Central memory CD8-positive, alpha-beta T cell (primary cell): ENCODE measurements at regions not wholly inside any gene's neighbourhood (a gene's known extent, or its start where the extent isn't known, plus 50 kb on each side); places are given as distances from the start of the nearest gene placed in this dataset.

Experiments
- ATAC-seq: fragments of 150-1000 bp; cut with Tn5 transposase; replicated peaks from 2 replicates; pipeline ENCODE4 v1.10.0; 2022; ENCODE audit warnings: mild to moderate bottlenecking, moderate FRiP score, moderate number of reproducible peaks; ENCODE audit not compliant: poor library complexity, severe bottlenecking; ENCODE audit errors: extremely low read depth
- DNase-seq, 2 donors: peaks; one replicate each; pipeline ENCODE4 v3.0.0; 2021; ENCODE audit warnings: low spot score in 2 of 2
- H3K27ac Mint-ChIP-seq: one replicate; pipeline ENCODE4 v1.8.0; 2022; ENCODE audit warnings: low read depth, mild to moderate bottlenecking, moderate library complexity, mixed read lengths
- H3K27me3 Mint-ChIP-seq: one replicate; pipeline ENCODE4 v1.8.0; 2022; ENCODE audit warnings: mixed read lengths
- H3K36me3 Mint-ChIP-seq: one replicate; pipeline ENCODE4 v1.8.0; 2022; ENCODE audit warnings: mild to moderate bottlenecking, moderate library complexity, mixed read lengths; ENCODE audit not compliant: insufficient read depth
- H3K4me1 Mint-ChIP-seq: one replicate; pipeline ENCODE4 v1.8.0; 2022; ENCODE audit warnings: mixed read lengths
- H3K4me3 Mint-ChIP-seq: one replicate; pipeline ENCODE4 v1.8.0; 2022; ENCODE audit warnings: mild to moderate bottlenecking, moderate library complexity, mixed read lengths
- H3K9me3 Mint-ChIP-seq: one replicate; pipeline ENCODE4 v1.8.0; 2022; ENCODE audit warnings: mixed read lengths

DNA sequence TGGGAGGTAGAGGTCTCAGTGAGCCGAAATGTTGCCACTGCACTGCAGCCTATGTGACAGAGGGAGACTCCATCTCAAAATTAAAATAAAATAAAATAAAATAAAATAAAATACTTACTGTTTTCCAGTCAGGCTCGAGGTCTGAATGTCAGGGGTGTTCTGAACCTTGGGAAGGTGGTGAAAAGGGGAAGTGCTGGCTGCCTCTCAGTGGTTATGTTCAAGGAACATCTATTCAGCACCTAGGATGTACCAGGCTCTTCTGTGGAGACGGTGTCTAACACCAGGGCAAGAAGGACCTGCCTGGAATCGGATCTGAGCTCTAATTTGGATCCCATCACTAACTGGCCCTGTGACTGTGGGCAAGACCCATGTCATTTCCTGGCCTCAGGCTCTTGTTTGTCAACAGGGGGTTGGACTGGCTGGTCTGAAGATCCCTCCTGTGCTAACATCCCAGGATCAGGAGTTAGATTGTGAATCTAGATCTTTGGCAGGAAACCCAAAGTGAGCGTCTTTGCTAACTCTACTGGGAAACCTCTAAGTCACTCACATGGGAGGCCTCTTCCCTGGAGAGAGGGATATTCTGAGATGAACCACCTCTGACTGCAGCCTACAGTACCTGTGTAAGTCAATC, 63.4 kb upstream of the SIRPG start:
- no peaks in the 10 kb centered on the region for H3K9me3 Mint-ChIP-seq
- no peak overlapping the region for H3K27ac Mint-ChIP-seq
- no peak for ATAC-seq

DNA sequence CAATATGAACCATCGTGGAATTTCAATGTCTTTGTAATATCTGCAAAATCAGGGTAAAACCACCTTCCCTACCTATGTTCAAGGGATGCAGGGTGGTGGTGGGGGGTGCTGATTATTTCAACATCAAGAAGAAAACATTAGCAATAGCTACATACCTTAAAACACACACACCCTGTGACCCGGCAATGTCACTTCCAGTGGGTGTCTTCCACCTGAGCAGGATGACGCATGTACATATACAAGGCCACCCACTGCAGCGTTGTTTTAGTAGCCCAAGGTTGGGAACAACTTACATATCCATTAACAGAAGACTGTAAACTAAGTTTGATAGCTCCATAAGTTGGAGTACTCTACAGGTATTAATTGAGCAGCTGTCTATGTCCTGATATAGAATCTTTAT, 62.6 kb upstream of the SIRPG start:
- DNase-seq: no peak
- H3K4me1 Mint-ChIP-seq: no peaks in the 10 kb centered on the region
- H3K27ac Mint-ChIP-seq: no peak overlapping the region
- no peaks in the 10 kb centered on the region for H3K9me3 Mint-ChIP-seq
- H3K36me3 Mint-ChIP-seq: no peaks in the 10 kb centered on the region
- no peaks in the 10 kb centered on the region for H3K27me3 Mint-ChIP-seq
- H3K4me3 Mint-ChIP-seq: no peak overlapping the region
- no peak for ATAC-seq

More for the DNA sequence above, 63.4 kb upstream of the SIRPG start:
- Mint-ChIP-seq H3K4me1 (no peaks in the 10 kb centered on the region), H3K36me3 (no peaks in the 10 kb centered on the region), H3K4me3 (no peak overlapping the region), H3K27me3 (no peaks in the 10 kb centered on the region)
- DNase-seq: no peak

DNA sequence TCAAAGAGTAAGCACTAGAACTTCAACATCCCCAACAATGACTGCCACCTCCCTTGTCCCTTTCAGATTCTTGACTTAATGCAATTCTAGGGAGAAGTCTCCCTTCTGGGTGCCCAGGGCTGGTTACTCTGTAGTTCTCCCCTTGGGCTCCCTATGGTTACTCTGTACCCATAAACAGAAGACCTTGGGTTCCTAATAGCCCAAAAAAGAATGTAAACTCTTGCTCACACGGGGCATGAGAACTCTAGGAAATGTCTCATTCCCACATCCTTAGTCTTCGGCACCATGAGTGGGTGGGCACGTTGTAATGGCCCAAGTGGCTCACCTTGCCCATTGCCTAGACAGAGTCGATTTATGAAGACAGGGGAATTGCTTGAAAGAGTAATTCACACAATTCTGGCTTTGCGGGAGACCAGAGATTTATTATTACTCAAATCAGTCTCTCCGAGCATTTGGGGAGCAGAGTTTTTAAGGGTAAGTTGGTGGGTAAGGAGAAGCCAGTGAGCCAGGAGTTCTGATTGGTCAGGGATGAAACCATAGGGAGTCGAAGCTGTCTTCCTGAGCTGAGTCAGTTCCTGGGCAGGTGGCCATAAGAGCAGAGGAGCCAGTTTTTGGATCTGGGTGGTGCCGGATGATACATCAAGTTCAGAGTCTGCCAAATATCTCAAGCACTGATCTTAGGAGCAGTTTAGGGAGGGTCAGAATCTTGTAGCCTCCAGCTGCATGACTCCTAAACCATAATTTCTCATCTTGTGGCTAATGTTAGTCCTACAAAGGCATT, 61.2 kb upstream of the SIRPG start:
- DNase-seq: no peak
- no peaks in the 10 kb centered on the region for H3K9me3 Mint-ChIP-seq
- H3K27me3 Mint-ChIP-seq: no peaks in the 10 kb centered on the region
- no peaks in the 10 kb centered on the region for H3K4me1 Mint-ChIP-seq
- H3K27ac Mint-ChIP-seq: no peak overlapping the region
- H3K4me3 Mint-ChIP-seq: no peak overlapping the region
- H3K36me3 Mint-ChIP-seq: no peaks in the 10 kb centered on the region
- no peak for ATAC-seq

DNA sequence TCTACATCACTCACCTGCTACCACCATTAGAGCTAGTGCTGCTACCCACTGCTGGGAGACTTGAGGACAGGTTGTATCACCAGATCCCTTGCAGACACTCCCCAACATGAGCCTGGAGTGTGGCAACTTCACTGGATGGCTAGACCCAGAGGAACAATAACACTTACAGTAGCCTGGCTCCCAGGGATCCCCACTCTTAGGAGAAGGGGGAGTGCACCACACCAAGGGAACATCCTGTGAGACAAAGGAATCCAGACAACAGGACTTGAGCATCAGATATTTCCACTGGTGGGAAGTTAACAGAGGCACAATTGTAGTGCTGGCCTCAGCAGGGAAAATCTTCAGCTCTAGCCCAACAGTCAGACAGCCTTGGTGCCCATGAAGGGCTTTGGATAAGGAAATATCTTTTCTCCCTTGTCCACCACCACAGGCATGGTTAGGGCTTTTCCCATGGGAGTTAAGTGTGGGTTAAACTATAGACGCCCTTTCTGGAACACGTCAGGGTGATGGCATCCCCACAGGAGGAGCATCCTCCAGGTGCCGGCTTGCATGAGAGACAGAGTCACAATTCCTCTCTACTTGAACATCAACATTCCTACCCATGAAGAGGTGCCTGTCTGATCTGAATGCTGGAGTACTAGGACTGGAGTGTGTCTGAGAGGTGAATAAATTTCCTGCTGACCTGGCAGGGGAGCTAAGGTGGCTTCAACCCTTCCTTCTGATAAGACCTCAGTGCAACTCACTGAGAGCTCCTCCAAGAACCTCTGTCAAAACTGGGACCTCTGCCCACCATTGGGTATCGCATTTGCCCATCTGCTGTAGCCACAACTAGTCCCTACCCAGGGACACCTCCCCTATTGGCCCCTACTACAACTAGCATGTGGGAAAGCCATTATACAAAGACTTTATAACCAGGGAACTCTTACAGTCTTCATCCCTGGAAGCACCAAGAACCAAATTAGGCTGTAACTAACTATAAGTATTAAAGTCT, 55.4 kb upstream of the SIRPG start:
- H3K4me1 Mint-ChIP-seq: peaks cover 3% of the 10 kb centered on the region
- no peaks in the 10 kb centered on the region for H3K27me3 Mint-ChIP-seq
- no peak overlapping the region for H3K4me3 Mint-ChIP-seq
- DNase-seq (no peak), ATAC-seq (no peak)
- no peak overlapping the region for H3K27ac Mint-ChIP-seq
- no peaks in the 10 kb centered on the region for H3K9me3 Mint-ChIP-seq
- H3K36me3 Mint-ChIP-seq: peaks cover 2% of the 10 kb centered on the region

- Mint-ChIP-seq H3K27ac (no peak overlapping the region), H3K4me3 (no peak overlapping the region), H3K27me3 (no peaks in the 10 kb centered on the region), H3K4me1 (peaks cover 9% of the 10 kb centered on the region), H3K36me3 (peaks cover 2% of the 10 kb centered on the region), H3K9me3 (no peaks in the 10 kb centered on the region)
- DNase-seq (no peak), ATAC-seq (no peak)
Observed at GRCh38 chr20:1711826-1712601, 54.4 kb upstream of the SIRPG start.

GRCh38 chr20:1711266-1711665, 53.7 kb upstream of the SIRPG start:
- ATAC-seq (no peak), DNase-seq (no peak)
- no peaks in the 10 kb centered on the region for H3K27me3 Mint-ChIP-seq
- peaks cover 9% of the 10 kb centered on the region for H3K4me1 Mint-ChIP-seq
- no peak overlapping the region for H3K4me3 Mint-ChIP-seq
- H3K9me3 Mint-ChIP-seq: no peaks in the 10 kb centered on the region
- no peak overlapping the region for H3K27ac Mint-ChIP-seq
- peaks cover 2% of the 10 kb centered on the region for H3K36me3 Mint-ChIP-seq

GRCh38 chr20:1710484-1710883, 52.9 kb upstream of the SIRPG start:
- DNase-seq: no peak
- peaks cover 9% of the 10 kb centered on the region for H3K4me1 Mint-ChIP-seq
- ATAC-seq: no peak
- H3K4me3 Mint-ChIP-seq: no peak overlapping the region
- H3K9me3 Mint-ChIP-seq: no peaks in the 10 kb centered on the region
- peaks cover 2% of the 10 kb centered on the region for H3K36me3 Mint-ChIP-seq
- no peaks in the 10 kb centered on the region for H3K27me3 Mint-ChIP-seq
- H3K27ac Mint-ChIP-seq: no peak overlapping the region

DNA sequence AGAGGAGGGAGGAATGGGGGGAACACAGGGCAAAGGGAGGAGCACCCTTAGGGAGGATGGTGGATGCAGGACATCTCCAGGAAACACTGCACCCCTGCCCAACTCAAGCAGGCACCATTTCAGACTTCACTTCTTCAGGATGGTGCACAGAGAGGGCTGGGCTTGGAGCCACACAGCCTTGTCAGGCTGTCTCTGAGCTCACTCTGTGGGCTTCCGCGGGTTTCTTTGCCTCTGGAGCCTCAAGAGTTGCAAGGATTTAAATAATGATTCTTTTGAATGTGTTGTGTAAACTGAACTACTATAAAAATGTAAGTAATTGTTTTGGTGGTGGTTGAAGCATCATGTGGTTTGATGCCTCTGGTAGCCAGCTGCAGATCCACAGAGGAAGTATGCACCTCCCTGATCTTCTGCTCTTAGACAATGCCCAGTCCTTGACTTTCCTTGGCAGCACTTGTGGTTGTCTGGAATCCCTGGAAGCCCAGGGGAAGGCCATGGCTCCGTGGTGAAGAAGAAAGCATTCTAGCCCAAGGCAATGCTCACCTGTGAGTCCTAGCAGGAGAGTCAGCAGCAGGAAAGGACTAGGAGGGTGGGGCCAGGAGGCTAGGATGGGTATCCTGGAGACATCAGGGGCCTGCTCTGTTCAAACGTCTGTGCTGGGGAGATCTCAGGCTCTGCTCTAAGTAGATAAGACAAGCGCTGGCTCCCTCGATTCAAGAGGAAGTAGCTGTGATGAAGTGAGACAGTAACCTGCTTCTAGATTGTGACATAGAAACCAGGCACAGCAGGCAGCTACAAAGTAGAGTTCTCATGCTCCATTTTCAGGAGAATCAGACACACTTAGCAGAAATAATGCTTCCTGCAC, 50.2 kb upstream of the SIRPG start:
- peak overlapping the region; percentile 15 for H3K4me3 Mint-ChIP-seq
- DNase-seq (no peak), ATAC-seq (no peak)
- peaks cover 9% of the 10 kb centered on the region for H3K4me1 Mint-ChIP-seq
- H3K27me3 Mint-ChIP-seq: no peaks in the 10 kb centered on the region
- H3K27ac Mint-ChIP-seq: no peak overlapping the region
- H3K36me3 Mint-ChIP-seq: peaks cover 2% of the 10 kb centered on the region
- peaks cover 7% of the 10 kb centered on the region for H3K9me3 Mint-ChIP-seq
